OCI-LY1 (cell line): ENCODE measurements at regions not wholly inside any gene's neighbourhood (a gene's known extent, or its start where the extent isn't known, plus 50 kb on each side); places are given as distances from the start of the nearest gene placed in this dataset.

Source experiments
- EZH2 ChIP-seq: fragments of 200-600 bp; sonication (generic), shearing (Covaris generic); IDR thresholded peaks from 2 replicates; pipeline ENCODE4 v1.8.0; 2017; ENCODE audit warnings: borderline replicate concordance, mixed run types, mild to moderate bottlenecking, antibody characterized with exemption, low read length, moderate library complexity, mixed read lengths
- TF ChIP-seq, protein P1 (sequence below): fragments of 200-600 bp; sonication (generic), shearing (Covaris generic); IDR thresholded peaks from 2 replicates; pipeline ENCODE4 v1.5.1; 2017; ENCODE audit warnings: mild to moderate bottlenecking, antibody characterized with exemption, low read length, moderate library complexity, mixed read lengths

DNA sequence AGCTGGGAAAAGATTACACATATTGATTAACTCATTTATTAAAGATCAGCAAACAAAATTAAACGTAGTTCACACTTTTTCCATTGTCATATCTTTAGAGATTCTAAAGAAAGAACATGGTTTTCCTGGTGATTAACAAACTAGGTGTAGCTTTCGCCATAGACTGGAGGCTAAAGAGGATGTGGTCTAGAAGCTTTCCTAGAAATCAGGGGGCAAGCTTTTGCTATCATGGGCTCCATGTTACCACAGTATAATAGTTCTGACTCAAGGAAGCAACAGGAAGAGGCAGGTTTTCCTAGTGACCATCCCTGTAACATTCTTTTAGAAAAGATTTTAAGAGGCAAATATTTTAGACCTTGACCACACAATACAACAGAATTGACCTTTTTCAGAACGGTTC, 232.7 kb downstream of the METTL4 start:
- no peak for TF ChIP-seq EZH2
- TF ChIP-seq, protein P1, sequence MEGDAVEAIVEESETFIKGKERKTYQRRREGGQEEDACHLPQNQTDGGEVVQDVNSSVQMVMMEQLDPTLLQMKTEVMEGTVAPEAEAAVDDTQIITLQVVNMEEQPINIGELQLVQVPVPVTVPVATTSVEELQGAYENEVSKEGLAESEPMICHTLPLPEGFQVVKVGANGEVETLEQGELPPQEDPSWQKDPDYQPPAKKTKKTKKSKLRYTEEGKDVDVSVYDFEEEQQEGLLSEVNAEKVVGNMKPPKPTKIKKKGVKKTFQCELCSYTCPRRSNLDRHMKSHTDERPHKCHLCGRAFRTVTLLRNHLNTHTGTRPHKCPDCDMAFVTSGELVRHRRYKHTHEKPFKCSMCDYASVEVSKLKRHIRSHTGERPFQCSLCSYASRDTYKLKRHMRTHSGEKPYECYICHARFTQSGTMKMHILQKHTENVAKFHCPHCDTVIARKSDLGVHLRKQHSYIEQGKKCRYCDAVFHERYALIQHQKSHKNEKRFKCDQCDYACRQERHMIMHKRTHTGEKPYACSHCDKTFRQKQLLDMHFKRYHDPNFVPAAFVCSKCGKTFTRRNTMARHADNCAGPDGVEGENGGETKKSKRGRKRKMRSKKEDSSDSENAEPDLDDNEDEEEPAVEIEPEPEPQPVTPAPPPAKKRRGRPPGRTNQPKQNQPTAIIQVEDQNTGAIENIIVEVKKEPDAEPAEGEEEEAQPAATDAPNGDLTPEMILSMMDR, result no peak
